Lower lobe of right lung (tissue), 2 donors: ENCODE measurements at regions not wholly inside any gene's neighbourhood (a gene's known extent, or its start where the extent isn't known, plus 50 kb on each side); places are given as distances from the start of the nearest gene placed in this dataset.

Experiments
- ATAC-seq, 2 donors: fragments of 200-7000 bp; cut with Tn5 transposase; one replicate each; pipeline ENCODE4 v1.9.1; 2020 to 2022; ENCODE audit warnings: mild to moderate bottlenecking in 2 of 2, moderate library complexity in 2 of 2
- DNase-seq: peaks from one replicate; pipeline ENCODE4 v3.0.0-alpha.2; 2020
- H3K27ac ChIP-seq: fragments of 200-600 bp; one replicate; pipeline ENCODE4 v1.8.0; 2022
- H3K27me3 ChIP-seq: fragments of 200-600 bp; one replicate; pipeline ENCODE4 v1.8.0; 2022; ENCODE audit warnings: low read depth
- H3K36me3 ChIP-seq: fragments of 200-600 bp; one replicate; pipeline ENCODE4 v1.8.0; 2022; ENCODE audit warnings: mild to moderate bottlenecking
- H3K4me1 ChIP-seq: fragments of 200-600 bp; one replicate; pipeline ENCODE4 v1.8.0; 2022
- H3K4me3 ChIP-seq: fragments of 200-600 bp; one replicate; pipeline ENCODE4 v1.8.0; 2022; ENCODE audit warnings: mild to moderate bottlenecking
- H3K9me3 ChIP-seq: fragments of 200-600 bp; one replicate; pipeline ENCODE4 v1.8.0; 2022
- CTCF ChIP-seq: fragments of 200-600 bp; IDR thresholded peaks from one replicate; pipeline ENCODE4 v1.8.0; 2022; ENCODE audit warnings: antibody characterized with exemption, mild to moderate bottlenecking
- intact Hi-C: fragments of 100-400 bp; cut with DNase I; formaldehyde crosslinking; loops from one replicate; pipeline ENCODE4 v1.11.0; 2022
- donor health status: DM: no; HTN: yes; CAD: no; lungs with severe emphysema.

- intact Hi-C loops, result no loop called here
- Histone ChIP-seq H3K4me3 (no peak overlapping the region), H3K27me3 (no peaks in the 10 kb centered on the region), H3K4me1 (no peaks in the 10 kb centered on the region), H3K36me3 (no peaks in the 10 kb centered on the region), H3K9me3 (no peaks in the 10 kb centered on the region), H3K27ac (no peak overlapping the region)
- TF ChIP-seq CTCF, result no peak
- ATAC-seq (no peak), DNase-seq (no peak)
Observed at GRCh38 chrX:131955099-131955777, 67.9 kb upstream of the STK26 start.

GRCh38 chrX:131958724-131959123 is 64.4 kb upstream of the STK26 start:
- TF ChIP-seq CTCF, result no peak
- no peak overlapping the region for H3K27ac ChIP-seq
- H3K36me3 ChIP-seq, result no peaks in the 10 kb centered on the region
- H3K4me1 ChIP-seq, result no peaks in the 10 kb centered on the region
- H3K27me3 ChIP-seq, result no peaks in the 10 kb centered on the region
- no peak overlapping the region for H3K4me3 ChIP-seq
- DNase-seq (no peak), ATAC-seq (no peak)
- intact Hi-C loops, result no loop called here
- no peaks in the 10 kb centered on the region for H3K9me3 ChIP-seq

- ATAC-seq, result no peak
Observed at GRCh38 chrX:131970347-131970746, 52.8 kb upstream of the STK26 start.

More at GRCh38 chrX:131970347-131970746, 52.8 kb upstream of the STK26 start:
- no peaks in the 10 kb centered on the region for H3K36me3 ChIP-seq
- H3K27me3 ChIP-seq, result no peaks in the 10 kb centered on the region
- no peak overlapping the region for H3K4me3 ChIP-seq
- H3K9me3 ChIP-seq, result no peaks in the 10 kb centered on the region
- no peak for DNase-seq
- TF ChIP-seq CTCF, result no peak
- intact Hi-C loops, result no loop called here
- no peaks in the 10 kb centered on the region for H3K4me1 ChIP-seq
- H3K27ac ChIP-seq, result no peak overlapping the region
